K562 (cell line): ENCODE measurements at regions not wholly inside any gene's neighbourhood (a gene's known extent, or its start where the extent isn't known, plus 50 kb on each side); places are given as distances from the start of the nearest gene placed in this dataset.

Experiments
- ATF6 ChIP-seq: sonication (generic); formaldehyde crosslinking; IDR thresholded peaks from 2 replicates; pipeline ENCODE4 v1.4.0; 2020; ENCODE audit warnings: mild to moderate bottlenecking, missing genetic modification reagents
- CTCF ChIP-seq, 3 experiments: IDR thresholded peaks in 2 of 3; conservative IDR thresholded peaks in 1 of 3; 2 replicates each; pipeline ENCODE4 v1.5.1; 2011 to 2012; ENCODE audit warnings: low read length in 3 of 3, mild to moderate bottlenecking in 3 of 3, control low read depth in 2 of 3, improper control_type of control experiment in 1 of 3, inconsistent platforms in 1 of 3, low read depth in 1 of 3, mixed read lengths in 1 of 3, moderate library complexity in 1 of 3; ENCODE audit not compliant: insufficient read depth in 2 of 3
- MXI1 ChIP-seq: IDR thresholded peaks from 2 replicates; pipeline ENCODE4 v1.6.1; 2011; ENCODE audit warnings: low read depth, mild to moderate bottlenecking, improper control_type of control experiment, low read length
- NFATC3 ChIP-seq: fragments of 450-650 bp; IDR thresholded peaks from 2 replicates; pipeline ENCODE4 v1.6.1; 2017; ENCODE audit warnings: mild to moderate bottlenecking
- PHB2 ChIP-seq: fragments of 450-650 bp; IDR thresholded peaks from 2 replicates; pipeline ENCODE4 v1.6.1; 2017; ENCODE audit warnings: low read depth
- RAD21 ChIP-seq, 2 experiments: fragments of 250-450 bp in 1 of 2; fragments of 450-650 bp in 1 of 2; sonication (Bioruptor Pico) in 1 of 2; formaldehyde crosslinking in 1 of 2; IDR thresholded peaks in 1 of 2; conservative IDR thresholded peaks in 1 of 2; 2 replicates each; pipeline versions ENCODE4 v1.4.0 to v1.8.0; 2020 to 2022; ENCODE audit warnings: mild to moderate bottlenecking in 2 of 2, moderate library complexity in 1 of 2
- SAP30 ChIP-seq: fragments of 200-600 bp; sonication (generic); IDR thresholded peaks from 2 replicates; pipeline ENCODE4 v1.6.1; 2012; ENCODE audit warnings: borderline replicate concordance, low read depth, mild to moderate bottlenecking, moderate library complexity, low read length, control low read depth, inconsistent platforms; ENCODE audit not compliant: insufficient read depth, poor library complexity, severe bottlenecking
- TARDBP ChIP-seq: fragments of 450-650 bp; IDR thresholded peaks from 2 replicates; pipeline ENCODE4 v1.6.1; 2016
- ZZZ3 ChIP-seq: fragments of 450-650 bp; IDR thresholded peaks from 2 replicates; pipeline ENCODE4 v1.6.1; 2016; ENCODE audit warnings: antibody characterized with exemption, mild to moderate bottlenecking, moderate library complexity
- TF ChIP-seq, protein P1 (sequence below), 2 experiments: fragments of 450-650 bp in 1 of 2; sonication (generic) in 1 of 2; formaldehyde crosslinking; conservative IDR thresholded peaks; 2 replicates each; pipeline versions ENCODE4 v1.4.0 to v1.8.1; 2020 to 2022; ENCODE audit warnings: mild to moderate bottlenecking in 1 of 2, missing genetic modification reagents in 1 of 2
- TF ChIP-seq, protein P2 (sequence below): fragments of 450-650 bp; IDR thresholded peaks from 2 replicates; pipeline ENCODE4 v1.6.1; 2016; ENCODE audit warnings: borderline replicate concordance

DNA sequence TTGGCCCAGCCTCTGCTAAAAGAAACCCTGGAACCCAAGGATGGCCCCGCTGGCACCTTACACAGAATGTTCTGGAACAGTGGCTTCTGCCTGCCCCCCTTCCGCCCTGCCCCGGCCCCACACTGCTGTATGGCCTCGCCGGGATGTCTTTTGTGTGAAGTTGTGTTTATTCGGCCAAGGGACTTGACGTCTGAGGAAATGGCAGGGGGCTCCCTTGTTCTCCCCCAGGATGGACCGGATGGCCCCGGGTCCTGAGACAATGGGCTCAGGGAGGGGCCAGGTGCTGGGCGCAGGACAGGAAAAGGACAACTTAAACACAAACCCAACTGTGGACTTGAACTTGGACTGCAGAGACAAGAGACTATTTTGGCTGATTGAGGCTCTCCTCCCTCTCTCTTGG, 81.6 kb upstream of the GSE1 start:
- TF ChIP-seq ATF6 (CRISPR knock-in tag), result no peak
- TF ChIP-seq CTCF (IDR thresholded peaks at IDR 0.05 in 2 of 3, conservative IDR thresholded peaks at IDR 0.05 in 1 of 3; ENCODE audit: insufficient read depth in 2 of 3, low read depth in 1 of 3, low read length in 3 of 3), result no peak
- no peak for TF ChIP-seq SAP30
- TF ChIP-seq RAD21 (CRISPR knock-in tag; conservative IDR thresholded peaks at IDR 0.05 in 1 of 2, IDR thresholded peaks at IDR 0.05 in 1 of 2), result no peak
- TF ChIP-seq, protein P1, sequence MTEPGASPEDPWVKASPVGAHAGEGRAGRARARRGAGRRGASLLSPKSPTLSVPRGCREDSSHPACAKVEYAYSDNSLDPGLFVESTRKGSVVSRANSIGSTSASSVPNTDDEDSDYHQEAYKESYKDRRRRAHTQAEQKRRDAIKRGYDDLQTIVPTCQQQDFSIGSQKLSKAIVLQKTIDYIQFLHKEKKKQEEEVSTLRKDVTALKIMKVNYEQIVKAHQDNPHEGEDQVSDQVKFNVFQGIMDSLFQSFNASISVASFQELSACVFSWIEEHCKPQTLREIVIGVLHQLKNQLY (CRISPR knock-in tag; conservative IDR thresholded peaks at IDR 0.05), result no peak
- no peak for TF ChIP-seq ZZZ3
- TF ChIP-seq NFATC3, result no peak
- no peak for TF ChIP-seq TARDBP
- no peak for TF ChIP-seq PHB2
- TF ChIP-seq, protein P2, sequence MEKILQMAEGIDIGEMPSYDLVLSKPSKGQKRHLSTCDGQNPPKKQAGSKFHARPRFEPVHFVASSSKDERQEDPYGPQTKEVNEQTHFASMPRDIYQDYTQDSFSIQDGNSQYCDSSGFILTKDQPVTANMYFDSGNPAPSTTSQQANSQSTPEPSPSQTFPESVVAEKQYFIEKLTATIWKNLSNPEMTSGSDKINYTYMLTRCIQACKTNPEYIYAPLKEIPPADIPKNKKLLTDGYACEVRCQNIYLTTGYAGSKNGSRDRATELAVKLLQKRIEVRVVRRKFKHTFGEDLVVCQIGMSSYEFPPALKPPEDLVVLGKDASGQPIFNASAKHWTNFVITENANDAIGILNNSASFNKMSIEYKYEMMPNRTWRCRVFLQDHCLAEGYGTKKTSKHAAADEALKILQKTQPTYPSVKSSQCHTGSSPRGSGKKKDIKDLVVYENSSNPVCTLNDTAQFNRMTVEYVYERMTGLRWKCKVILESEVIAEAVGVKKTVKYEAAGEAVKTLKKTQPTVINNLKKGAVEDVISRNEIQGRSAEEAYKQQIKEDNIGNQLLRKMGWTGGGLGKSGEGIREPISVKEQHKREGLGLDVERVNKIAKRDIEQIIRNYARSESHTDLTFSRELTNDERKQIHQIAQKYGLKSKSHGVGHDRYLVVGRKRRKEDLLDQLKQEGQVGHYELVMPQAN, result no peak
- no peak for TF ChIP-seq MXI1
